ENCODE measurements at regions not wholly inside any gene's neighbourhood (a gene's known extent, or its start where the extent isn't known, plus 50 kb on each side); places are given as distances from the start of the nearest gene placed in this dataset.

- TF ChIP-seq, protein P1, sequence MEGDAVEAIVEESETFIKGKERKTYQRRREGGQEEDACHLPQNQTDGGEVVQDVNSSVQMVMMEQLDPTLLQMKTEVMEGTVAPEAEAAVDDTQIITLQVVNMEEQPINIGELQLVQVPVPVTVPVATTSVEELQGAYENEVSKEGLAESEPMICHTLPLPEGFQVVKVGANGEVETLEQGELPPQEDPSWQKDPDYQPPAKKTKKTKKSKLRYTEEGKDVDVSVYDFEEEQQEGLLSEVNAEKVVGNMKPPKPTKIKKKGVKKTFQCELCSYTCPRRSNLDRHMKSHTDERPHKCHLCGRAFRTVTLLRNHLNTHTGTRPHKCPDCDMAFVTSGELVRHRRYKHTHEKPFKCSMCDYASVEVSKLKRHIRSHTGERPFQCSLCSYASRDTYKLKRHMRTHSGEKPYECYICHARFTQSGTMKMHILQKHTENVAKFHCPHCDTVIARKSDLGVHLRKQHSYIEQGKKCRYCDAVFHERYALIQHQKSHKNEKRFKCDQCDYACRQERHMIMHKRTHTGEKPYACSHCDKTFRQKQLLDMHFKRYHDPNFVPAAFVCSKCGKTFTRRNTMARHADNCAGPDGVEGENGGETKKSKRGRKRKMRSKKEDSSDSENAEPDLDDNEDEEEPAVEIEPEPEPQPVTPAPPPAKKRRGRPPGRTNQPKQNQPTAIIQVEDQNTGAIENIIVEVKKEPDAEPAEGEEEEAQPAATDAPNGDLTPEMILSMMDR (IDR thresholded peaks at IDR 0.05): no peak
- TF ChIP-seq POLR2A (IDR thresholded peaks at IDR 0.05): no peak
Observed at GRCh38 chr20:52777171-52777570, 195.0 kb upstream of the TSHZ2 start.

Measured in Peyer's patch (tissue), 4 donors.